Astrocyte of the spinal cord (primary cell): ENCODE measurements at regions not wholly inside any gene's neighbourhood (a gene's known extent, or its start where the extent isn't known, plus 50 kb on each side); places are given as distances from the start of the nearest gene placed in this dataset.
A peak's percentile ranks its signal among the peaks of the same experiment; 100 is the strongest.

Source experiments
- DNase-seq: peaks from one replicate; pipeline ENCODE4 v3.0.0; 2011; ENCODE audit warnings: low read depth, low spot score
- H3K4me3 ChIP-seq: 2 replicates; pipeline ENCODE4 v1.5.1; 2011; ENCODE audit warnings: low read depth, mild to moderate bottlenecking, low read length, moderate library complexity
- in situ Hi-C: cut with HindIII; loops from 2 replicates; pipeline ENCODE4 v1.10.0; 2017; ENCODE audit warnings: low sequenced_read_pairs
- TF ChIP-seq, protein P1 (sequence below): IDR thresholded peaks from 2 replicates; pipeline ENCODE4 v1.5.1; 2012; ENCODE audit warnings: low read depth, mild to moderate bottlenecking, low read length, inconsistent platforms

DNA sequence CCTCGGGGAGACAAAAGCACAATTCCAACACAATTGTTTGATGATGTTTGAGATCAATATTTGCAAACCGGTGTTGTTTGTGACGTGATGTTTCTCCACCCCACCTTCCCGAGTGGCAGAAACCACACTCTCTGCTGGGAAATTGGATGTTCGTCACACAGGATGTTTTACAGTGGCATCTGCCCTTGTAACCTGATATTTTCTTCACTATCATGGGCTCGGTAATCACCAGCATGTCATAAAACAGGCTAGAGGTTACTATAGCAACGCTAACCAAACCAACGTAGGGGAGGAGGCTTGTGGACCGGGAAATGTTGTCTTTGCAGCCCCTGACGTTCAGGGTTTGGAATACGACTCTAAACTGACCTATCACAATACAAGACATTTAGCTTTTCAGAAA, 454.5 kb downstream of the IRS2 start:
- in situ Hi-C loops: no loop called here
- peak; percentile 87 for DNase-seq
- TF ChIP-seq, protein P1, sequence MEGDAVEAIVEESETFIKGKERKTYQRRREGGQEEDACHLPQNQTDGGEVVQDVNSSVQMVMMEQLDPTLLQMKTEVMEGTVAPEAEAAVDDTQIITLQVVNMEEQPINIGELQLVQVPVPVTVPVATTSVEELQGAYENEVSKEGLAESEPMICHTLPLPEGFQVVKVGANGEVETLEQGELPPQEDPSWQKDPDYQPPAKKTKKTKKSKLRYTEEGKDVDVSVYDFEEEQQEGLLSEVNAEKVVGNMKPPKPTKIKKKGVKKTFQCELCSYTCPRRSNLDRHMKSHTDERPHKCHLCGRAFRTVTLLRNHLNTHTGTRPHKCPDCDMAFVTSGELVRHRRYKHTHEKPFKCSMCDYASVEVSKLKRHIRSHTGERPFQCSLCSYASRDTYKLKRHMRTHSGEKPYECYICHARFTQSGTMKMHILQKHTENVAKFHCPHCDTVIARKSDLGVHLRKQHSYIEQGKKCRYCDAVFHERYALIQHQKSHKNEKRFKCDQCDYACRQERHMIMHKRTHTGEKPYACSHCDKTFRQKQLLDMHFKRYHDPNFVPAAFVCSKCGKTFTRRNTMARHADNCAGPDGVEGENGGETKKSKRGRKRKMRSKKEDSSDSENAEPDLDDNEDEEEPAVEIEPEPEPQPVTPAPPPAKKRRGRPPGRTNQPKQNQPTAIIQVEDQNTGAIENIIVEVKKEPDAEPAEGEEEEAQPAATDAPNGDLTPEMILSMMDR: no peak
- H3K4me3 ChIP-seq: no peak overlapping the region

DNA sequence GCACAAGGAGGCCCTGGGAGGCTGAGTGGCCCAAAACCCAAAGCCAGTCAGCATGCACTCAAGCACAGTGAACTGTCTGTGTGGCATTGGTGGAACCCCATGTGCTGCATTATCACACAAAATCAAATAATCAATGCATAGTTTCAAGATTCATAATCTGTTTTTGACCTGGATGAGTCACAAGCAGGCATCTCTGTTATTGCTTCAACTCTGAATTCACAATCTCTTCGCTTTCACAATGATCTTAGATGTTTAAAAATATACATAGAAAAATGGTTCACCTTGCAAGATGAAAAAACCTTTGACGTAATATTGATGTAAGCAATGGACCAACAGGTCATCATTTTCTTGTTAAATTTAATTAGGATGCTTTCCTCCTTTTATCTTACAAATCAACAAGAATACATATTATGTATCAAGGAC, 455.4 kb downstream of the IRS2 start:
- TF ChIP-seq, protein P1: no peak
- in situ Hi-C loops: no loop called here
- peak; percentile 24 for DNase-seq
- no peak overlapping the region for H3K4me3 ChIP-seq

DNA sequence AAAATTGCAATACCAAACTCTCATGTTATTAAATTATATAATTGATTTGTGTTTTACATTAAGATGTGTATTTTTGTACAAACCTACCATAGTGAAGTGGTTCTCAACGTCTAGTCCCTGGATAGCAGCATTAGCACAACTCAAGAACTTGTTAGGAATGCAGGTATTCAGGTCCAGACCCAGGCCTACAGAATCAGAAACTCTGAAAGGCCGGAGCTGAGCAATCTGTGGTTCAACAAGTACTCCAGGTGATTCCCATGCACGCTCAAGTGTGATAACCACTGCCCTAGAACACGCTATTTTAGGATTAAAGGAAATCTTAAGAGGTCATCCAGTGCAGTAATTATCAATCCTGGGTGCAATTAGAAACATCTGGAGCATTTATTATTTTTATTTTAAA, 456.3 kb downstream of the IRS2 start:
- TF ChIP-seq, protein P1: no peak
- DNase-seq: no peak
- in situ Hi-C loops: no loop called here
- H3K4me3 ChIP-seq: no peak overlapping the region

DNA sequence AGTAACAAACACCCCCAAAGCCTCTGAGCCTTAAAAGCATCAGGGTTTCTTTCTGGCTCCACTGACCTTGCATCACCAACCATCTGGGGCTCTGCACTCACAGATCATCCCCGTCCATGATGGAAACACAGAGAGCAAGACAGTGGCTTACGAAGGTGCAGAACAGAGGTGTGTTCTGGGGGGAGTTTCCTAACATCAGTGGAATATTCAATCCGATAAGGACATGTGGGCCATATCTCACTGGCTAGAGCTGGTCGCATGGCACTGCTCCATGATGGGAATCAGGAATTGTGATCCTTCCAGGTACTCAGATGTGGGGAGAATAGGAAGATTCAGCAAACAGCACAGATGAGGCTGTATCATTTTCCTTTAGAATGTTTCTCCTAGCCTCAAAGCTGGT, 457.2 kb downstream of the IRS2 start:
- in situ Hi-C loops: no loop called here

DNA sequence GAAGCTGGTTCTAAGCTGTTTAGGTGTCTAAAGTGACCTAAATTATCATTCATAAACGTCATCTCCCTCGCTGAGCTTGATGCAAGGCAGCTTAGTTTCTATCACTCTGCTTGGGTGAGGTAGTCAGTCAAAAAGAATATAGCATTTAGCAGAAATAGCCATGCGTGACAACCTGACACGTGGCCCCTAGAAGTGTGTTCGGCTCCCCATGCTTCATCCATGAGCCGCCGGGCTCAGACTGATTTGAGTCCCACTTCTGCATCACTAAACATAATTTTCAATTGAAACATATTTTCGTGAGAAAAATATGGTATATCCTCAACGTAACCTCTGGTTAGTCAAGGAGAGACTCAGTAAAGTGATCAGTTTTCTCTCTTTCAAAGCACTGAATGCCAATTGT, 459.8 kb downstream of the IRS2 start:
- TF ChIP-seq, protein P1: no peak
- DNase-seq: no peak
- H3K4me3 ChIP-seq: no peak overlapping the region
- in situ Hi-C loops: no loop called here

More for the DNA sequence above, 457.2 kb downstream of the IRS2 start:
- TF ChIP-seq, protein P1: no peak
- DNase-seq: no peak
- no peak overlapping the region for H3K4me3 ChIP-seq

DNA sequence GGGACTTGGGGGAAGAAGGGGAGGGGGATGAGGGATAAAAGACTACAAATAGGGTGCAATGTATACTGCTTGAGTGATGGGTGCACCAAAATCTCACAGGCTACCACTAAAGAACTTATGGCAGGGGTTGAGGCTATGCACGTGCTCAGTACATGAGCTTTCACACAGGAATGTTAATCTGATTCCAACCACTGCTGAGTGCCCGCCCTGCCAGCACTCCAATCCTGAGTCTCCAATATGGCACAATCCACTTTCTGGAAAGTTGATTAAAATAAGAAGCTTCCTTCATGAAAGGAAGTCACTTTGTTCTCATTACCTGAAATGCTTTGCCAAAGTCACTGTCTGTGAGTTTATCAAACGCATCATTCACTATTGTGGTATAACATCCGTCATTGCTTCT, 463.0 kb downstream of the IRS2 start:
- no peak overlapping the region for H3K4me3 ChIP-seq
- in situ Hi-C loops: no loop called here
- TF ChIP-seq, protein P1: no peak
- DNase-seq: no peak
